GM20431 (cell line): ENCODE measurements at regions not wholly inside any gene's neighbourhood (a gene's known extent, or its start where the extent isn't known, plus 50 kb on each side); places are given as distances from the start of the nearest gene placed in this dataset.

Source experiments
- in situ Hi-C: fragments of 300-500 bp; cut with MseI, MboI; formaldehyde crosslinking; loops from one replicate; pipeline ENCODE4 v1.15.0; 2020; ENCODE audit warnings: low sequenced_read_pairs; ENCODE audit not compliant: unreplicated experiment

GRCh38 chr9:115939065-115939765, 214.4 kb upstream of the PAPPA start:
- in situ Hi-C loops = no loop called here

- in situ Hi-C loops = no loop called here
These were observed 211.9 kb upstream of the PAPPA start for GRCh38 chr9:115941561-115942315.

- in situ Hi-C loops = no loop called here
These were observed 210.0 kb upstream of the PAPPA start for GRCh38 chr9:115943431-115944165.

GRCh38 chr9:115944166-115944948, 209.2 kb upstream of the PAPPA start:
- in situ Hi-C loops = no loop called here

GRCh38 chr9:115945009-115945431, 208.6 kb upstream of the PAPPA start:
- in situ Hi-C loops = no loop called here

- in situ Hi-C loops = no loop called here
These were observed 207.1 kb upstream of the PAPPA start for GRCh38 chr9:115946530-115946929.

- in situ Hi-C loops = no loop called here
These were observed 201.6 kb upstream of the PAPPA start for GRCh38 chr9:115951977-115952376.

GRCh38 chr9:115952430-115953292, 200.9 kb upstream of the PAPPA start:
- in situ Hi-C loops = no loop called here

- in situ Hi-C loops = no loop called here
These were observed 197.2 kb upstream of the PAPPA start for GRCh38 chr9:115956371-115956770.

GRCh38 chr9:115957585-115957984, 196.0 kb upstream of the PAPPA start:
- in situ Hi-C loops = no loop called here

GRCh38 chr9:115964710-115965347, 188.8 kb upstream of the PAPPA start:
- in situ Hi-C loops = no loop called here

GRCh38 chr9:115966660-115967059, 186.9 kb upstream of the PAPPA start:
- in situ Hi-C loops = no loop called here

GRCh38 chr9:115969096-115969495, 184.5 kb upstream of the PAPPA start:
- in situ Hi-C loops = no loop called here

GRCh38 chr9:115972362-115972761, 181.2 kb upstream of the PAPPA start:
- in situ Hi-C loops = no loop called here

GRCh38 chr9:115972843-115973595, 180.6 kb upstream of the PAPPA start:
- in situ Hi-C loops = no loop called here

- in situ Hi-C loops = no loop called here
These were observed 176.8 kb upstream of the PAPPA start for GRCh38 chr9:115976781-115977180.

GRCh38 chr9:115978091-115978490, 175.5 kb upstream of the PAPPA start:
- in situ Hi-C loops = no loop called here

GRCh38 chr9:115978659-115979096, 174.9 kb upstream of the PAPPA start:
- in situ Hi-C loops = no loop called here
